B cell (primary cell): ENCODE measurements at regions not wholly inside any gene's neighbourhood (a gene's known extent, or its start where the extent isn't known, plus 50 kb on each side); places are given as distances from the start of the nearest gene placed in this dataset.
"Not testable (repeated sequence)": the region's sequence is repeated elsewhere in the genome, so short reads cannot be mapped to it uniquely, and the experiment has no call there.

Experiments
- ATAC-seq: fragments of 200-7000 bp; cut with Tn5 transposase; one replicate; pipeline ENCODE4 v1.10.0; 2021; ENCODE audit warnings: low read depth, mild to moderate bottlenecking, moderate number of reproducible peaks, moderate library complexity
- CTCF ChIA-PET: fragments of 350-600 bp; sonication (Branson Sonifier 250); formaldehyde crosslinking; loops from one replicate; lab custom pipeline; 2021; ENCODE audit warnings: antibody characterized with exemption, inconsistent platforms; lab: Charles Lee
- POLR2A ChIA-PET: fragments of 350-600 bp; sonication (Branson Sonifier 250); formaldehyde crosslinking; loops from one replicate; lab custom pipeline; 2021; ENCODE audit warnings: antibody characterized with exemption; lab: Charles Lee
- DNase-seq: peaks from one replicate; pipeline ENCODE4 v3.0.0; 2013
- H2AFZ ChIP-seq: 2 replicates; pipeline ENCODE4 v1.6.1; 2012; ENCODE audit warnings: mild to moderate bottlenecking, low read depth, low read length; ENCODE audit not compliant: insufficient read depth, poor library complexity, severe bottlenecking
- H3K27ac ChIP-seq, 2 donors: 1 replicate in 1 of 2; 2 replicates in 1 of 2; pipeline ENCODE4 v1.5.1; 2012 to 2013; ENCODE audit warnings: low read length in 2 of 2, mild to moderate bottlenecking in 2 of 2, moderate library complexity in 1 of 2
- H3K27me3 ChIP-seq, 4 experiments: fragments of 200-600 bp in 1 of 4; sonication (generic) in 1 of 4; replicated peaks in 1 of 4; 1 replicate in 2 of 4; 2 replicates in 2 of 4; pipeline versions ENCODE4 v1.6.1 to v1.7.0; 2013 to 2016; ENCODE audit warnings: low read length in 3 of 4, mild to moderate bottlenecking in 2 of 4, mixed read lengths in 1 of 4, moderate library complexity in 1 of 4; ENCODE audit not compliant: insufficient read depth in 4 of 4, control insufficient read depth in 3 of 4; ENCODE audit errors: control extremely low read depth in 1 of 4
- H3K36me3 ChIP-seq, 2 experiments: replicated peaks in 1 of 2; 1 replicate in 1 of 2; 2 replicates in 1 of 2; pipeline versions ENCODE4 v1.6.1 to v1.7.1; 2013; ENCODE audit warnings: low read length in 1 of 2; ENCODE audit not compliant: insufficient read depth in 2 of 2, control insufficient read depth in 1 of 2; ENCODE audit errors: control extremely low read depth in 1 of 2, extremely low read depth in 1 of 2
- H3K4me1 ChIP-seq, 2 donors: fragments of 200-600 bp in 1 of 2; sonication (generic) in 1 of 2; 1 replicate in 1 of 2; 2 replicates in 1 of 2; pipeline versions ENCODE4 v1.5.1 to v1.6.1; 2013 to 2017; ENCODE audit warnings: low read length in 2 of 2; ENCODE audit not compliant: control insufficient read depth in 2 of 2, insufficient read depth in 2 of 2
- H3K4me2 ChIP-seq: replicated peaks from 2 replicates; pipeline ENCODE3; 2012; ENCODE audit warnings: mild to moderate bottlenecking, low read depth, low read length; ENCODE audit not compliant: poor library complexity, severe bottlenecking
- H3K4me3 ChIP-seq, 5 experiments: fragments of 200-600 bp in 1 of 5; sonication (generic) in 1 of 5; 1 replicate in 3 of 5; 2 replicates in 2 of 5; pipeline versions ENCODE4 v1.5.1 to v1.7.0; 2011 to 2016; ENCODE audit warnings: low read length in 4 of 5, mild to moderate bottlenecking in 4 of 5, low read depth in 2 of 5, control low read depth in 1 of 5, moderate library complexity in 1 of 5; ENCODE audit not compliant: insufficient read depth in 1 of 5; ENCODE audit errors: control extremely low read depth in 1 of 5, extremely low read depth in 1 of 5
- H3K79me2 ChIP-seq: fragments of 200-600 bp; sonication (generic); one replicate; pipeline ENCODE4 v1.6.0; 2016; ENCODE audit warnings: low read length; ENCODE audit not compliant: control insufficient read depth, insufficient read depth
- H3K9ac ChIP-seq: fragments of 200-600 bp; sonication (generic); 2 replicates; pipeline ENCODE4 v1.6.1; 2017; ENCODE audit warnings: mild to moderate bottlenecking, low read length, moderate library complexity
- H3K9me3 ChIP-seq, 3 donors: one replicate each; pipeline versions ENCODE4 v1.6.1 to v1.7.1; 2013; ENCODE audit warnings: low read length in 2 of 3; ENCODE audit not compliant: control insufficient read depth in 2 of 3, insufficient read depth in 1 of 3; ENCODE audit errors: control extremely low read depth in 1 of 3
- H4K20me1 ChIP-seq: 2 replicates; pipeline ENCODE4 v1.6.0; 2012; ENCODE audit warnings: mild to moderate bottlenecking, low read length; ENCODE audit not compliant: insufficient read depth, control insufficient read depth, poor library complexity, severe bottlenecking
- H3K27ac Mint-ChIP-seq: one replicate; pipeline ENCODE4 v1.8.0; 2021; ENCODE audit warnings: mixed read lengths
- H3K27me3 Mint-ChIP-seq: one replicate; pipeline ENCODE4 v1.8.0; 2021; ENCODE audit warnings: mixed read lengths
- H3K4me1 Mint-ChIP-seq: one replicate; pipeline ENCODE4 v1.8.0; 2021; ENCODE audit warnings: mixed read lengths
- H3K4me3 Mint-ChIP-seq: one replicate; pipeline ENCODE4 v1.8.0; 2021; ENCODE audit warnings: mixed read lengths
- H3K9me3 Mint-ChIP-seq: one replicate; pipeline ENCODE4 v1.8.0; 2022; ENCODE audit warnings: mixed read lengths; ENCODE audit not compliant: insufficient read depth
- EZH2 ChIP-seq: IDR thresholded peaks from 2 replicates; pipeline ENCODE4 v1.6.1; 2012; ENCODE audit warnings: borderline replicate concordance, low read depth, mild to moderate bottlenecking, moderate library complexity, low read length; ENCODE audit not compliant: insufficient read depth, poor library complexity, severe bottlenecking
- WGBS: methylation state at CpG from one replicate; pipeline ENCODE4 v1.1.5; 2013; ENCODE audit warnings: missing lambda C conversion rate; ENCODE audit not compliant: insufficient coverage; 5-methylcytosine and 5-hydroxymethylcytosine counted together
- intact Hi-C: fragments of 100-400 bp; cut with micrococcal nuclease; formaldehyde crosslinking; loops from one replicate; pipeline ENCODE4 v1.10.0; 2022
- TF ChIP-seq, protein P1 (sequence below): fragments of 200-600 bp; IDR thresholded peaks from one replicate; pipeline ENCODE4 v1.8.0; 2022; ENCODE audit warnings: antibody characterized with exemption, mild to moderate bottlenecking

DNA sequence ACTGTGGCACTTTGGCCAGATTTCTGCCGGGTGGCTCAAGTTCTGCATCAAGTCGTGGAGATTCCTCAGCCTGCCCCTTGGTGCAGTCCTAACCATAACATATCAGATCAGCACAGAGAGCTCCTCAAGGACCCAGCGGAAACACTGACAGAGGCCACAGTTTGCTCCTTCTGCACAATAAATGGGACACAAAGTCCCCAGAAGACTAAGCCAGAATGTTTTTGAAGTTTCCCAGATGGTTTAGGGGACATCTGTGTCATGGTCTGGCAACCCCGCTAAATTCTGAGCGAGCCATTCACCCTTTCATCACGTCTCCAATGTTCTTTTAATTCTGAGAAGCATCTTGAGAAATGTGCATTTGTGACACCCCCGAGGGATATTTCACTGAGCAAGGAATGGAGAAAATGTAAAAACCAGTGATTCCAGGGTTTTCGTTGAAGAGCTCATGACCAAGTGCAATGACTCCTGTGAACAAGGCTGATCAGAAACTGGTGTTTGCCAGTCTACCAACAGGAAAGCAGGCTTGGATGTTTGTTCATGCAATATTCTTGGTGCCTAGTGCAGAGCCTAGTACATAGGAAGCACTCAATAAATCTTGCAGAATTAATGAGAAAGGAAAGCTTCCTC, 64.8 kb upstream of the LMCD1 start:
- 93% methylated on average over 5 of the region's 8 CpGs for WGBS
- POLR2A ChIA-PET: no interaction called here
- Histone ChIP-seq H4K20me1 (no peaks in the 10 kb centered on the region), H2AFZ (no peak overlapping the region), H3K9me3 (no peaks in the 10 kb centered on the region), H3K4me1 (no peaks in the 10 kb centered on the region), H3K36me3 (no peaks in the 10 kb centered on the region), H3K4me2 (no peak overlapping the region), H3K27me3 (no peaks in the 10 kb centered on the region), H3K79me2 (no peaks in the 10 kb centered on the region), H3K4me3 (no peak overlapping the region), H3K27ac (no peak overlapping the region), H3K9ac (no peak overlapping the region)
- Mint-ChIP-seq H3K9me3 (no peaks in the 10 kb centered on the region), H3K4me3 (no peak overlapping the region), H3K27me3 (peaks cover 1% of the 10 kb centered on the region), H3K27ac (no peak overlapping the region), H3K4me1 (no peaks in the 10 kb centered on the region)
- ATAC-seq: no peak
- no peak for DNase-seq
- intact Hi-C loops: no loop called here
- CTCF ChIA-PET: no interaction called here
- no peak for TF ChIP-seq EZH2
- TF ChIP-seq, protein P1, sequence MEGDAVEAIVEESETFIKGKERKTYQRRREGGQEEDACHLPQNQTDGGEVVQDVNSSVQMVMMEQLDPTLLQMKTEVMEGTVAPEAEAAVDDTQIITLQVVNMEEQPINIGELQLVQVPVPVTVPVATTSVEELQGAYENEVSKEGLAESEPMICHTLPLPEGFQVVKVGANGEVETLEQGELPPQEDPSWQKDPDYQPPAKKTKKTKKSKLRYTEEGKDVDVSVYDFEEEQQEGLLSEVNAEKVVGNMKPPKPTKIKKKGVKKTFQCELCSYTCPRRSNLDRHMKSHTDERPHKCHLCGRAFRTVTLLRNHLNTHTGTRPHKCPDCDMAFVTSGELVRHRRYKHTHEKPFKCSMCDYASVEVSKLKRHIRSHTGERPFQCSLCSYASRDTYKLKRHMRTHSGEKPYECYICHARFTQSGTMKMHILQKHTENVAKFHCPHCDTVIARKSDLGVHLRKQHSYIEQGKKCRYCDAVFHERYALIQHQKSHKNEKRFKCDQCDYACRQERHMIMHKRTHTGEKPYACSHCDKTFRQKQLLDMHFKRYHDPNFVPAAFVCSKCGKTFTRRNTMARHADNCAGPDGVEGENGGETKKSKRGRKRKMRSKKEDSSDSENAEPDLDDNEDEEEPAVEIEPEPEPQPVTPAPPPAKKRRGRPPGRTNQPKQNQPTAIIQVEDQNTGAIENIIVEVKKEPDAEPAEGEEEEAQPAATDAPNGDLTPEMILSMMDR: no peak

- intact Hi-C loops: no loop called here
- H3K4me3 ChIP-seq: no peak overlapping the region
- no peaks in the 10 kb centered on the region for H3K4me1 ChIP-seq
- no peak overlapping the region for H3K4me2 ChIP-seq
- ATAC-seq (no peak), DNase-seq (no peak)
- no peaks in the 10 kb centered on the region for H3K9me3 Mint-ChIP-seq
- no peaks in the 10 kb centered on the region for H3K36me3 ChIP-seq
- H3K9me3 ChIP-seq: no peaks in the 10 kb centered on the region
- no peaks in the 10 kb centered on the region for H3K27me3 ChIP-seq
- no peaks in the 10 kb centered on the region for H3K79me2 ChIP-seq
- no peak overlapping the region for H3K27ac Mint-ChIP-seq
- peaks cover 3% of the 10 kb centered on the region for H3K27me3 Mint-ChIP-seq
- H3K27ac ChIP-seq: no peak overlapping the region
- ChIA-PET CTCF (no interaction called here), POLR2A (no interaction called here)
- H3K4me1 Mint-ChIP-seq: no peaks in the 10 kb centered on the region
- no peaks in the 10 kb centered on the region for H4K20me1 ChIP-seq
- TF ChIP-seq, protein P1: no peak
- no peak for TF ChIP-seq EZH2
- H3K4me3 Mint-ChIP-seq: no peak overlapping the region
- H3K9ac ChIP-seq: no peak overlapping the region
- WGBS: 89% methylated on average over 4 of the region's 7 CpGs
- no peak overlapping the region for H2AFZ ChIP-seq
Observed at GRCh38 chr3:8438507-8439079, 63.0 kb upstream of the LMCD1 start.

- POLR2A ChIA-PET, intact Hi-C loops, H3K4me2 ChIP-seq, H3K4me3 ChIP-seq, H3K27me3 ChIP-seq, H3K79me2 ChIP-seq, H3K27ac ChIP-seq, DNase-seq, ATAC-seq, H3K9me3 ChIP-seq, H2AFZ ChIP-seq, H4K20me1 ChIP-seq, H3K4me1 ChIP-seq, CTCF ChIA-PET, H3K36me3 ChIP-seq, H3K27me3 Mint-ChIP-seq, H3K9me3 Mint-ChIP-seq, H3K4me1 Mint-ChIP-seq, H3K9ac ChIP-seq, H3K27ac Mint-ChIP-seq, H3K4me3 Mint-ChIP-seq: not testable (repeated sequence)
- WGBS: 97% methylated on average over 23 of the region's 30 CpGs
Observed at GRCh38 chr3:8440142-8440541, 61.5 kb upstream of the LMCD1 start.
